Caki2 (cell line): ENCODE measurements at regions not wholly inside any gene's neighbourhood (a gene's known extent, or its start where the extent isn't known, plus 50 kb on each side); places are given as distances from the start of the nearest gene placed in this dataset.

ENCODE experiments used
- DNase-seq: peaks from one replicate; pipeline ENCODE4 v3.0.0-alpha.2; 2015; ENCODE audit warnings: low read depth
- in situ Hi-C: cut with HindIII; loops from 2 replicates; pipeline ENCODE4 v1.10.0; 2016; ENCODE audit warnings: low sequenced_read_pairs, low pct_unique_long_range_greater_than_20kb, mixed read lengths

DNA sequence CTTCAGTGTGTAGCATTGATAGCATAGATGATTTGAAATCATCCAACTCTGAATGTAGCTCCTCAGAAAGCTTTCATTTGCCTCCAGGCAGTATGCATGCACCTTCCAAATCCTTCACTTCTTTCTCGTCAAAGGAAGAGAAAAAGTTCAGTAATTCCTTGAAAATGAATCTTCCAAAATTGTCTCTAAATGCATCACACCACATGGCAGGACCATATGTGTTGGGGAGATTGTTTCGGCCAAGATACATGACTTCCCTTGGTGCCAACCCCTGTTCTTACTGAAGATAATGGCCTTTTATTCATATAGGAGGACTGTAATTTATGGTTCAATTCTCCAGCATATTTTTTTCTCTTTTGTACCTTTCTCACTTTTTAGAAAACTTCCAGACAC is 315.6 kb upstream of the SPRY2 start:
- in situ Hi-C loops, result no loop called here
- DNase-seq, result no peak

DNA sequence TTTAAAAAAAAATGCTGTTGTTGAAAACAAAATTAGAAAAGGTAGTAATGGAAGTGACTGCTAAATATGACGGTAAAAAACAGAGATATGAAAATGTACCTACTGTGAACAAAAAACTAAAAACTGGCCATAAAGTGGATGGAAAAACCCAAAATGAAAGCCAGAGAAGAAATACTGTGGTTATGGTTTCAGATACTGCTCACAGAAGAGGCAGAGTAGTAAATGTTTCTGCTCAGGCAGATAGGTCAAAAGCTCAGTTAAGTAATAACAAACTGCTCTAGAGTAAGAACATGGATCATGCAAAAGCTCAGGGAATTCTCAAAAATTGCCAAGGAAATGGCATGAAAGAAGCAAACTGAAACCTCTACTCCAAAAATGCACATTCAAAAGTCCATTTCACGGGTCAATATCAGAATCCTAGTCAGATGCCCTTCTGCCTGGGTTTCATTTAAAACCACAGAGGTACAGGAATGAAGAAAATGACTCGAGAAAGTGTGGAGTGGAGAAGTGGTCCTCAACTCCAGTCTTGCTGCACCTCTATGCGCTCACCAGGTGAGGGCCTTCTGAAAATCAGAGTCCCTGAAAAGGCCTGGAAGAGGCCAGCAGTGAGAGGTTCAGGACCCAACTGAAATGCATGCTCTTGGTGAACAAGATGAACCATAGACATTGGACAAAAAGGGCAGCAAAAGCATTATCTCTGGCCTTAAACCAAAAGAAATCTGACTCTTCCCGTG is 315.0 kb upstream of the SPRY2 start:
- in situ Hi-C loops, result no loop called here

DNA sequence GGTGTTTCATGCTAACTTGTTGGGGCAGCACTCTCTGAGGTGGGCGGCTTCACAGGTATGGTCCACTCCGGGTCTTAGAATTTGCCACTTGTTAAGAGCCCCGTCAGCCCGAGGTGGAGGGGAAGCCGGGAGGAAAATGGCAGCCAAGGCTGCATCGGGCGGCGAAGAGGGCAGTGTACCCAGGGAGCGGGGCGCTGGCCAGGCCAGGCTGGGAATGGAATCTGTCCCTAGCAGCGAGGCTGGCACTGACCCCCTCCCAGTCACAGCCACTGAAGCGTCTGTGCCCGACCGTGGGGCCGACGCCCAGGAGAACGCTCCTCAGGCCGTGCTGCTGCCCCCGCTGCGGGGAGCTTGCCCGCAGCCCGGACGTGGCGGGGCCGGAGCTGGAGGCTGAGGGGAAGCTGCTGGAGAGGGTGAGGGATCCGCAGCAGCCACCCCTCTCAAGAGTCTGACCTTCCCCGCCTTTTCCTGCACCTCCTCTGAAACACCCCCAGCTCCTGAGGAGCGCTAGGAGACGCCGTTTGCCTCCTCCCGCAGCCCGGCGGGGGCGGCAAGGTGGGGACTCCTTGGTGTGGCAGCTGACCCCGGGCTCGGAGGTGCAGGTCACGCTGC is 313.8 kb upstream of the SPRY2 start:
- DNase-seq, result no peak
- in situ Hi-C loops, result no loop called here

More for the DNA sequence above, 315.0 kb upstream of the SPRY2 start:
- no peak for DNase-seq

DNA sequence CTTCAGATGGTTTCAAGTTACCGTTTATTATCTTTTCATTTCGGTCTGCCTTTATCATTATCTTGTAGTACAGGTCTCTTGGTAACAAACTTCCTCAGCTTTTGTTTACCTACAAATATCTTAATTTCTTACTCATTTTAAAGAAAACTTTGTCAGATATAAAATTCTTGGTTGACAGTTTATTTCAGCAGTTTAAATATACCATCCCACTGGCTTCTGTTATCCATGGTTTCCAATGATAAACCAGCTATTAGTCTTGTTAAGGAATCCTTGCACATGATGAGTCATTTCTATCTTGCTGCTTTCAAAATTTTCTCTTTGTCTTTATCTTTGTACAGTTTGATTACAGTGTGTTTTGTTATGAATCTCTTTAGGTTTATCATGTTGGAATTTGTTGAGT is 308.3 kb upstream of the SPRY2 start:
- in situ Hi-C loops, result no loop called here
- DNase-seq, result no peak

DNA sequence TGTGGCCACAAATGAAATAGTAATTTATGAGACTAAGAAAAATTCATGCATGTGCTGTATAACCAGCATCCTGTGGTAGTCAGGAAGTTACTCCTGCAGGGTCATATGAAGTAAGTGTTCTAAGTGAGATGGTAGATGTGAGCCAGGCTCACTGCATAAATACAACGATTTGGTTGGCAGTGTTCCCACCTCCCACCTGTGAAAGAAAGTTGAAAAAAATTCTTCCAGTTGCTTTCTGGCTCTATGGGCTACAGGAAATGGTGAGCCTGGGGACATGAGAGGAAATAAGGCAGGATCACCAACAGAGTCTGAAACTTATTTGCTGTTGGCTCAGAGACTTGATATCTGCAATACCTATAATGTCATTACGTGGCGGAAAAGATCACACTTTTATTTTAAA is 301.7 kb upstream of the SPRY2 start:
- in situ Hi-C loops, result no loop called here
- DNase-seq, result no peak

DNA sequence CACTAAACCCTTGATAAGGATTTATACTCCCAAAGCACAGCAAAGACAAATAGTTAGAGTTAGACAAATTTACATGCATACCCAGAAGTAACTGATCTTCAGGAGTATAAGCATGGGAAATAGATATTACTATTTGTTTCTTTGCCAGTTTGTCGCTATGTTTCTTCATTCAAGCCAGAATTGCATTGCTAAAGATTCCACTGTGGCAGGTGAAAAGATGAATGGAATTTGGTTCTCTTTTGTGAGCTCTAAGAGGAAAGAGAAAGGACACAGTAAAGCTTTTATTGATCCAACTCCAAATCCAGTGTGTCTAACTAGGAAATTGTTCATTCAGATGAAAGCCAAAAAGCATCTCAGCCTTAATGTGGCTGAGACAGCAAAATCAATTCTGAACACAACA is 292.3 kb upstream of the SPRY2 start:
- no peak for DNase-seq
- in situ Hi-C loops, result no loop called here

DNA sequence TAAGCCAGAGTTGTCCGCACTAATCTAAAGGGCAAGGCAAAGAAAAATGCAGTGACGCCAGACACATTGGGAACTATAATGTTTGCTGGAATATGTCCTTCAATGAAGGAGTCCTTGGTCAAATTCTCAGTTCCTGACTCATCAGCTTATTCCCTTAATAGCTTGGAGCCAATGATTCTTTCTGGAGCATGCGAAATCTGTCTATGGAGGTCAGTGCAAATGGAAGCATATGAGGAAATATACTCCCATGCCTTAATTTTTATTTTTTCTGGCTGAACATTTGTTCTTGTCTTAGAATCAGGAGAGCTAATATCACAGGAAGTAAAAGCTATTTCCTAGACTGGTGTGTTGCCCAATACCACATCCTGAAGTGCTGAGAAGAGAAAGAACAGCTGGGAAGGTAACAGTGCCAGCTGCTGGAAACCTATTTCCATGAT is 289.8 kb upstream of the SPRY2 start:
- in situ Hi-C loops, result no loop called here
- DNase-seq, result no peak

DNA sequence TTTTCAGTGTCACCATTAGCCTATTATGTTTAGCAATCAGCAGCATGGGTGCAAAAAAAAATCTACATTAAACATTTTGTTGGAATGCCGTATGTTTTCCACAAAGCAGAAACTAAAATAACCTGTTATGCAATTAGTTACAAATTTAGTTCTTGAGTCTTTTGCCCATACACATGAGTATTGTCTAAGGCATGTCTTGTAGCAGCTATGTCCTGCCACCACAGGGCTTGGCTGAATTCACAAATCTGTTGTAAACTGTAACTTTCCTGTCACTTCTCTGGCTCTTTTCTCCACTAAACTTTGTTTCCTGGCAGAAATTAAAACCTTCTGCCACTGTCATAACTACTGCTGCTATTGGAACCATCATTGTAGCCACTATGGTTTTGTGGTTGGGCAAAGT is 277.9 kb upstream of the SPRY2 start:
- in situ Hi-C loops, result no loop called here
- no peak for DNase-seq

DNA sequence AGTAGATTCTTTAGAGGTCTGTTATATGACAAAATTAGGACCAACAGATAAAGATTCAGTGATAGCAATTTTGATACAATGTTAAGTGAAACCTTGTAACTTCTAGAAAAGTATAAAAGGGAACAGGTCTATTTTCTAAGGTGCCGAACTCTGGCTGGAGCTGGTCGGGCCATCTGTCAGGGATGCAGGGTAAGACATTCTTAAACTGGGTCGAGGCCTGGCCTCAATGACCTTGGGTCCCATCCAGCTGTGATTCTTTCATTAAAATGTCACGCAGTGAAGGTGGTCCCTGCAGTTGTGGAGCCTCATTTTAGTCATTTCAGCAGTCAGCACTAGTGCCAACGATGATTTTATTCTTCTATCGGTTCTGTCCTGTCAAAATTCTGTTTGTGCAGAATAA is 271.9 kb upstream of the SPRY2 start:
- in situ Hi-C loops, result no loop called here

DNA sequence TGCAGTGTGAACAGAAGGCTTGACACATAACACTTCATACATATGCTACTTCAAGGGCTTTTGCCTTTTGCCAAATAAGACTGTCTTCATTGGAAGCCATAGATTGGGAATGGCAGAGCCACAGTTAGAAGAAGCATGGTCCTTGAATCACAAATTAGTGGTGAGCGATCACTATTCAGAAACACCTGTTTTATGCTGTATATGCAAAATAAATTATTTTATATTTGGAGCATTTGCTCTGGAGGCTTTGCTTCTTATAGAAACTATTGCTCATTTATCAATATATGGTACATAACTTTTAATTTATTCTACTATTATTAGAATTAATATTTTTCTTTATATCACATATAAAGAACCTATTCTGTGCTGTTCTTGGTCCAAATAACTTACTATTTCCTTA is 270.4 kb upstream of the SPRY2 start:
- in situ Hi-C loops, result no loop called here
- DNase-seq, result no peak

More for the DNA sequence above, 271.9 kb upstream of the SPRY2 start:
- DNase-seq, result no peak

DNA sequence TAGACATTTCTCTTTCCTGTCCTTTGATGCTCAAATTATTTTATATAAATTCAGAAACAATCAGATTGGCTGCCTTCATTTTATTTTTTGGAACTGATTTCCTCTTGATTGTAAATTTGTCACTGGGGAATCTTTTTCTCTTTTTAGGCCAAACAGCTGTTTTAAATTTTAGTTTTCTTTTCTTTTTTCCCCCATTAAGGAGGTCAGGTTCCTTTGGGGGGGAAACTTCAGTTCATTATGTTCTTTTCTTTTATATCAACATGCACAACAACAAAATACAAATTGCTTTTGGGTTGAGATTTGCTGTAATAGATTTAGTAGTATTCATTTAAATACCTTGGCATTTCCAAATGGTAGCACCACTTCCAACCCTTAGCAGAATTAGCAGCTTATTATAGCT is 264.8 kb upstream of the SPRY2 start:
- no peak for DNase-seq
- in situ Hi-C loops, result no loop called here

DNA sequence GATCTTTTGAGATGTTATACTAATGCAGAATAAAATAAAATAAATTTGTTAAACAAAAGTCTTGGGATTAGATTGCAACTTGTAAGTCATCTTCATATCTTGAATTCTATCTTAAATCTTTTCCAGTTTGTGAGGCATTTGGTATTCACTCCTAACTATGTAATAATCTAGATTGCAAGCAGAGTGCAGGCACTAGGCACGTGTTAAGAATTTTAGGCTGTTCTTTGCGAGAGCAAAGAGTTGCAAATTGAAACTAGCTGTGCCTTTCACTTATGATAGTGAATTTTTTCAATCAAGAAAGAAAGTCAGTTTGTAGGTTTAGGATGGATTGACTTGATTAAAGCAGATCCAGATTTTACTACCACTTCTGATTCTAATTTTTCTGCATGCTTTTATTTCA is 264.1 kb upstream of the SPRY2 start:
- in situ Hi-C loops, result no loop called here
- DNase-seq, result no peak

DNA sequence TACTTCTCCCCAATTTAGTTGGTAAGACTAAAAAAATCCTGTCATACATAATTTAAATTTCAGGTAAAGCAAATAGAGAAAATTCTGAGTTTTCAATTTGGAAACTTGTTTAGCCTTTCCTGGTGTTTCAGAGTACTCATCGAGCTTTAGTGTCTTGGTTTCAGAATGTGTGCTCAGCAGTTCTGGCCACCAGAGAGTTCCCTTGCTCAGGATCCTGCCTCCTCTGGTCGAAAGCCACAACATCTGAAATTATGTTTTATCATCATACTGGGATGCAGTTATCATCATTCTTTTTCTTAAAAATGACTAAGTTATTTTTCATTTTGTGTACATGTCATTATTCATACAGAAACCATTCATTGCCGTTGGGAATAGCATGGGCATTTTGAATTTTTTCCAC is 263.2 kb upstream of the SPRY2 start:
- in situ Hi-C loops, result no loop called here
- DNase-seq, result no peak

DNA sequence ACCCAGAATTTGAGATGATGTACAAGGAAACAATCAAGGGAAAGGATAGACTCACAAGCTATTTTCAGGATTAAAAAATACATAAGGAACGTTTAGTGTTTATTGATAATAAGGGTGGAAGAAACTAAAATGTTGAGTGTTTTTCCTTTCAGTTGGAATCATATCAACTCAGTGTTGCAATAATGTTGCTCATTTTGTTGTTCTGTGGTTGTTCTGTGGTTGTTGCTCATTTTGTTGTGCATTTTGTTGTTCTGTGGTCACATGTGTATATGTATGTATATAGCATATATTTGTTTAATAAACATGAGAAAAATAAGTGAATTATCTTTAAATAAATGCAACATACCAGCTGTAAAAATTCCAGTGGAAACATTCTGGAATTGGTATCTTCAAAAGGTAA is 262.4 kb upstream of the SPRY2 start:
- no peak for DNase-seq
- in situ Hi-C loops, result no loop called here

DNA sequence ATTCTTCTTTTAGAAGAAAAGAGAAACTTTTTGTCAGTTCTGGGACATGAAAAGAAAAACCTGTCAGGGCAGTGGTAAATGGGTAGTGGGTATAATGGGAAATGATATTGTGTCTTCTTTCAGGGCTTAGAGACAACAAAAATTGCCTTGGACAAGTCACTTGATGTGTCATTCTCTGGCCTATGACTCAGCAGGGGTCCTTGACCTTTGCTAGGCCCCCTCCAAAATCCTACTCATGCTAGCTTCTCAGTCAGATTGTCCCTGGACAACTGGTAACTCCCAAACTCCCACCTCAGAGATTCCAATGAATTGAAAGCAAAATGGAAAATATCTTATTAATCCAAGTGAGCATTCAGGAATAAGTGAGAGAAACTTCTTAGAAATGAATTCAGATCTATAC is 258.8 kb upstream of the SPRY2 start:
- in situ Hi-C loops, result no loop called here
- no peak for DNase-seq

DNA sequence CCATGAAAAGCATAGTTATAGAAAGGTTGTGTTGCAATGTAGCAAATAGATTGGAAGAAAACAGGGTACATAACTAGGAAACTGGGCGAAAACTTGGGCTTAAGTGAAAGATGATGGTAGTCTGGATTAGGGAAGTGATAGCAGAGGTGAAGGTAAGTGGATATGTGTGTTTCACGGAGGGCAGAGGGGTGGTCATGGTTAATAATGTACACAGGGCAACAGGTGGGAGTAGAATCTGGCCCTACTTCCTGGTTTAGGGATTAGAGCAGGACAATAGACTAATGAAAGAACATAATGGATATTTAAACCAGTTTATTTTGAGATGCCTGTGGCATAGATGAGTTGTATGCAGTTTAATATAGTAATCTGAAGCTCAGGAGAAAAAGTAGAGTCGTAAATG is 257.3 kb upstream of the SPRY2 start:
- in situ Hi-C loops, result no loop called here
- DNase-seq, result no peak

DNA sequence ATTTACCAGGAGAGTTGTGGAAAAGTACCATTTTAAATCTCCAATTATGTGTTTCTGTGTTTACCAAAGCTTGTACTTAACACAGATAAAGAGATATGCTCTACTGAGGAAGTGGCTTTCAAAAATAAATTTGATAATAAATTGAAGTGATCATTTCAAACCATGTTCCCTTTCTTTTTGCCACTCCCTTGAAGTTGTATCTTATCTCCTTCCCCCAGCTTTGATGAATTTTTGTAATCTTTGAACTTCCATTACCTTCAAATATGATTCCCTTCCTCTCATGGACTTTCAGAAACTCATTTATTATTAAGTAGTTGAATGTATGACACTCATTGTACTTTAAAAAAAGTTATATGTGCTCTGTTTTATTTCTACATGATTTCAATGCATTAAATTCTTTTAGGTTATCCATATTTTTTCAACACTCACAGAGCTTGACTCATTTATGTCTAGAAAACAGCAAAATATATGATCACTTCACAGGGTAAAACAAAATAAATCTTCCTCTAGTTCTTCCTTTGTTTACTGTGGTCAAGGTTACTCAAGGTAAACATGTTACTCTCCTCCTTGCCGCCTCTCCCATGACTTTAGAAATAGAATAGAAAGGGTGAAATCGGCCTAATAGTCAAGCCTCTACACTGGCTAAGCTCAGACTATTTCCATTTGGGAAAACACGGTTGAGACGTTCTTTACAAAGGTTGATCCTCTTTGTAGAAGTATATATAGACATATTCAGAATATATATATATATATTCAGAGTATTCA is 251.2 kb upstream of the SPRY2 start:
- in situ Hi-C loops, result no loop called here
- DNase-seq, result no peak

DNA sequence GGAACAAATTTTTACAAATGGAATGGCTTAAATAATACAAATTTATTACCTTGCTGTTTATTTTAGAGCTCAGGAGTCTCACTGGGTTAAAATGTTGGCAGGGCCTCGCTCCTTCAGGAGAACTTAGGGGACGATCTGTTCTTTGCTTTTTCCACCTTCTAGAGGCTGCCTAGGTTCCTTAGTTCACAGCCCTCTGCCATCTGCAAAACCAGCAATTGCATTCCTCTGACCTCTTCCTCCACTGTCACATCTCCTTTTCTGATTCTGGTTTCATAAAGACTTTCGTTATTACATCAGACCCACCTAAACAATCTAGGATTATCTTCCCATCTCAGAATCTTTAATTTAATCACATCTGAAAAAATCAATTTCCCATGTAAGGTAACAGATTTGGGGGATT is 249.6 kb upstream of the SPRY2 start:
- no peak for DNase-seq
- in situ Hi-C loops, result no loop called here

DNA sequence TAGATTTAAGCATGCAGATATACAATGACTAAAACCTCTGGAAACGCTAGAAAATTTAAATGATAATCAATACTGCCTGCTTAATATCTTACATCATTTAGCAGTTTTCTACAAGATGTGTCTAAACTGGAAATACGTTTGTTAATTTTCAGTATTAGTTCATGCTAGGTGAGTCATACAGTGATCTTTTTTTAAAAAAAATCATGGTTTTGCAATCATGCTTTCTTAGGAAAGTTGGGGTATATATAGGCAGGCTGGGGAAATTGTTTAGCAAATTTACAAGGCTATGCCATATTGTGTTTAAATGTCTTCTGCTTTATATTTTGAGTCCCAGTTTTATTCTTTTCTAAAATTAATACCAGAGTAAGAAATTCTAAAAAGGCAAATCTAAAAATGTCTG is 245.4 kb upstream of the SPRY2 start:
- in situ Hi-C loops, result no loop called here
- DNase-seq, result no peak

DNA sequence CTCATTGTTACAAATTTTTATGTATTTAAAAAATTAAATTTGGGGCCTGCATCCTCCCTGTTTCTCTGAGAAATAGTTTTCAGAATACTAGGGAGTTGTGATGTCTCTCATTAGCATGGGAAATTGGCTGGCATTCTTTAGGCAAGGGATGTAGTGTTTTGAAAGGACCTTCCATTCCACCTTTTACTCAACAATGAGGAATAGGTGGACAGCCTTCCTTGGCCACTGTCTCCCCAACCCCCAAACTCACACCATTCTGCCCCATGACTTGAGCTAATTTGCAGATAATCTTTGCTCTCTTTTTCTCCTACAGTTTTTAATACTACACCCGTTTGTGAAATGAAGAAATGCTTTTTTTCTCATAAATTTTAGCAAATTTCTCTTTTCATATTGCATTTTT is 244.6 kb upstream of the SPRY2 start:
- no peak for DNase-seq
- in situ Hi-C loops, result no loop called here
